Left colon (tissue), 2 donors: ENCODE measurements at regions not wholly inside any gene's neighbourhood (a gene's known extent, or its start where the extent isn't known, plus 50 kb on each side); places are given as distances from the start of the nearest gene placed in this dataset.

Experiments
- ATAC-seq: fragments of 200-7000 bp; cut with Tn5 transposase; one replicate; pipeline ENCODE4 v1.9.1; 2020; ENCODE audit warnings: mild to moderate bottlenecking, moderate library complexity
- DNase-seq, 2 donors: peaks; one replicate each; pipeline ENCODE4 v3.0.0-alpha.2; 2020
- intact Hi-C, 2 donors: fragments of 100-400 bp; cut with DNase I in 1 of 2; cut with micrococcal nuclease in 1 of 2; formaldehyde crosslinking; loops; one replicate each; pipeline versions ENCODE4 v1.11.2 to v1.14.0; 2022; cut with DNase I, micrococcal nuclease
- donor health status: DM: no; HTN: no; CAD: no.
- donor health status: DM: yes; HTN: yes; CAD: no.

DNA sequence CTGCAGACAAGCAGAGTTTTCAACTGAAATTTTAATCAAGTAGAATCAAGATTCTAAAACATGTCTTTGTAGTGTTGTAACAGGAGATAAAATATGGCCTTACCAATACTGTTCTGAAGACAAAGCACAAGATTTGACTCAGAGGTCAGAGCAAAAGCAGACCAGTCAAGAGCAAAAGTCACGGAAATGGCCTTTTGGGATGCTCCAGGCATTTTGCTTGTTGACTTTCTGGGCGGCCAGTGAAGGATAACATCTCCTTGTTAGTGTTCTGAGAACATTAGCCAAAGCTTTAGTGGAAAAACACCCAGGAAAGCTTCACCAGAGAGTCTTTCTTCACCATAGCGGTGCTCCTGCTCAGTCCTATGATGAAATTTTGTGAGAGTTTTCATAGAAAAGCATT lies 590.6 kb downstream of the ARL4A start:
- DNase-seq, result no peak
- ATAC-seq, result no peak
- intact Hi-C loops, result no loop called here

GRCh38 chr7:13279854-13280435 lies 592.5 kb downstream of the ARL4A start:
- DNase-seq (no peak), ATAC-seq (no peak)
- intact Hi-C loops, result loop anchor here in 1 of 2 donors (5.0 to 10.0 kb wide), 2 partner anchors 1175 to 1412 kb away; no protein-coding TSS in a partner anchor

- intact Hi-C loops, result loop anchor here in 1 of 2 donors (5.0 to 10.0 kb wide), 2 partner anchors 1172 to 1410 kb away; no protein-coding TSS in a partner anchor
- ATAC-seq, result no peak
- DNase-seq, result no peak
Measured at GRCh38 chr7:13282377-13282980, 595.0 kb downstream of the ARL4A start.

GRCh38 chr7:13286916-13287315 lies 599.5 kb downstream of the ARL4A start:
- ATAC-seq, result no peak
- intact Hi-C loops, result loop anchor here in 1 of 2 donors (10.0 kb wide), 1 partner anchor 1168 kb away; no protein-coding TSS in a partner anchor
- DNase-seq, result no peak

DNA sequence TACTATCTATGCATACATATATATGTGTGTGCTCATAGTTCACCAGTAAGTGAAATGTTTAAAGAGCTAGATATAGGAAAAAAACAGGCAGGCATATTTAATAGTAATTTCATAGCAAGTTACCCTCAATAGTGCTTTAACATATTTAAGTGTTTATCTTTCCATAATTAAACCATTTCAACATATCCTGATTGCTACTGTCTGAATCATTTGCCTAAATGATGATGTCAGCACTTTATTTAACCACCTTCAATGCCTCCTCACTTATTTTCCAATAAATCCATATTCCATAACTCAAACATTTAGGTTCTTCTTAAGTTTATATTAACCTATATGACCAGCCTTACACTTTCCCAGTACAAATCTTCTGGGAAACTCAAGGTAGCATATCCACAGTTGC lies 601.1 kb downstream of the ARL4A start:
- ATAC-seq, result no peak
- intact Hi-C loops, result loop anchor here in 1 of 2 donors (10.0 kb wide), 1 partner anchor 1166 kb away; no protein-coding TSS in a partner anchor

DNA sequence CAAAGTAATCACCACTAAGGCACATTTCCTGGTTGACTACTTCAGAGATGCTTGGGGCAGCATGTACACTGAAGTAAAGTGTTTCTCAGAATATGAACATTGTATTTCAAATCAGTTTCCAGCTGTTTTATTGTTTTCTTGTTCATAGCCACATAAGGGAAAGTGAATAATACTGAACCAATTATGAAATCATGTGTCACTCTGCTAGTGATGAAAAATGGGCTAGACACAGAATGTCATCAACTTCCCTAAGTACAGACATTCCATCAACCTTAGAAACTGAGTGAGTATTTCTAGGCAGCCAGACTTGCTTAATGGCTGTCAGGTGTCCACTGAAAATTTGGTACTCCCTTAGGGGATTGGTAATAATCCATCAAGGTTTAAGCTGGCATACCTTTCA lies 603.5 kb downstream of the ARL4A start:
- intact Hi-C loops, result no loop called here
- ATAC-seq, result no peak
- DNase-seq, result no peak

More for the DNA sequence above, 601.1 kb downstream of the ARL4A start:
- no peak for DNase-seq

DNA sequence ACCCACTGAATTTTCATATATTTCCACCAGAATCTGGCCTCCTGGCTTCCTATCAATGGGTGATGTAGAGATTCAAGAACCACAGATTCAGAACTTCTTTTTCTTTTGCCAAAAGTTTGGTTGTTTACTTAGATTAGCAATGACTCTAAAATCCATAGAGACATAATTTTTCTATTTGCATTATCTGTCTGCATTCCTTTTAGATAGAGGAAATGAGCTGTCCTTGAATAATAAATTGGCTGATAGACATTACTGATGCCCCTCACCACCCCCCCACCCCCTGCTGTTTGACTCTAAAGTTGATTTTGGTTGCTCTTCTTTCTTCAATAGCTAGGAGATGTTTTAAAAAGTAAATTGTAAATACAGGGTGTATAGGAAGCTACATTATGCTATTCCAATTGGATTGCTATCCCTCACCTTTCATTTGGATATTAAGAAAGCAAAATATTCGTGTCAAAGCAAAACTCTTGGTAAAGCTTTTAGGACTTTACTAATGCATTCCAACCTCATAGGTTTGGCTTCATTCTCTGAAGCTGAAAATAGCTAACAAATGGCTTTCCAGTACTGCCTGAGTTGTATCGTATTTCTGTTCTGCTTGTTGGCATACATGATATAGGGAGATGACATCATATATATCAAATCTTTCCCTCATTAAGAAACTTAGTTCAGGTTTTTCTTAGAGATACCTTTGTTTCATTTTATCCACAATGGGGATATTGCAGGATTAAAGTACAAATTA lies 606.0 kb downstream of the ARL4A start:
- ATAC-seq, result no peak
- no peak for DNase-seq
- intact Hi-C loops, result no loop called here

DNA sequence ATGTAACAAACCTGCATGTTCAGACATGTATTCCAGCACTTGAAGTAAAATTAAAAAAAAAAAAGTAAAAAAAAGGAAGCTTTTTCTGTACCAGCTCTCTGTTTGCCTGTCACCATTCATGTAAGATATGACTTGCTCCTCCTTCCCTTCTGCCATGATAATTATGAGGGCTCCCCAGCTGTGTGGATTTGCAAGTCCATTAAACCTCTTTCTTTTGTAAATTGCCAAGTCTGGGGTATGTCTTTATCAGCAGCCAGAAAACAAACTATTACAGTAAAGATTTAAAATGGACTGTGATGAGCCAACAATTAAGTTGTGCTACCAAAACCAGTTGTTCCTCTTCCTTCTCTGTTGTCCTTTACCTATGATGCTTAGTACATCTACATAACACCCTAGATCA lies 619.6 kb downstream of the ARL4A start:
- ATAC-seq (no peak), DNase-seq (no peak)
- intact Hi-C loops, result no loop called here

DNA sequence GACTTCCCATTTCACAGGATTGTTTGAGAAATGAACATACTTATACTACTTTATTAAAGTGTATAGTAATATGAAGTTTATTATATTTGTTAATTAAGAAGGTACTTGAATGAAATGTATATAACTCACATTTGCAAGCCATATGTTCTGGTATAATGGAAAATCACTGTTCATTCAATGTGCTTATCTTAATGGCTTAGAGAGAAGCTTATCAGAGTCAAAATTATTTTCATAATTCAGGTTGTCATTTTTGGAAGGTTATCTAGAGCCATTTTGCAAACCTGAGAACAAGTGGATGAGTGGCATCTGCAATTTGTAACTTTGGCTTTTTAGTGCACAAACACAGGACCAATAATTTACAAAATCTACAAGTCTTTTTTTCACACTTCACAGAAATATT lies 621.0 kb downstream of the ARL4A start:
- intact Hi-C loops, result no loop called here
- no peak for ATAC-seq

GRCh38 chr7:13309535-13309934 lies 622.1 kb downstream of the ARL4A start:
- intact Hi-C loops, result no loop called here
- ATAC-seq, result no peak
- DNase-seq, result no peak

More for the DNA sequence above, 621.0 kb downstream of the ARL4A start:
- DNase-seq, result no peak

DNA sequence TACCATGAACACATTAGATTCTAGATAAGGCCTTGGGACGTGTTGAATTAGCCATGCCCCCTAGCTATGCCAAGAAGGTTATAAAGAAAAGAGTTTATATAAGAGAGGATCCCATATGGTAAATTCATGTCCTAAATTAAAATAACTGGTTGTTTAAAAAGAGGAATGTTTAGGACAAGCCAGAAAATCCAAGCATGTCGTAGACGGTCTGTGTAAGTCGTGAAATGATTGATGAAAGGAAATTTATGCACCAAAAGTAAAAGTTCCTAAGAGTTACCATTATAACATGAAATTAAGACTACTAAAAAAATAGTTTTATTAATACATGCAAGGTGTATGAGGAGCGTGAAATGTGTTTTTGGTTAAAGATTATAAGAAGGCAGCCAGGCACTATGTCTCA lies 624.9 kb downstream of the ARL4A start:
- DNase-seq (no peak), ATAC-seq (no peak)
- intact Hi-C loops, result no loop called here

- DNase-seq, result no peak
- ATAC-seq, result no peak
- intact Hi-C loops, result no loop called here
Measured at GRCh38 chr7:13320333-13320732, 632.9 kb downstream of the ARL4A start.

DNA sequence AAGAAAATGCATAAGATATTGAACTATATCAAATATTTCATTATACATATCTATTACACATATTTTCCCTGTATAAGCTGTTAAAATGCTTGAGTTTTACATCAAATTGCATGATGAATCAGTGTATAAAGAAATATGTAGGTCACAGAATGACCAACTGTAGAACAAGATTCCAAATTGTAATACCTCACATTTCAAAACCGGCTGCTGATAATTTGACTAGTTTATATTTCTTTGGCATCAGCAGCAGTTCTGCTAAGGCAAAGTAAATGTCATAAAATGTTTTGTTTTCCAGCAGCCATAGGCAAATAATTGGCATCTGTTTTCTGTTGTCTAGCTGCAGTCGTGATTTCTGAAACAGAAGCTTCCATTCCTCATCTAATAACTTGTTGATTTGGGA lies 633.9 kb downstream of the ARL4A start:
- intact Hi-C loops, result no loop called here
- DNase-seq (no peak), ATAC-seq (no peak)

DNA sequence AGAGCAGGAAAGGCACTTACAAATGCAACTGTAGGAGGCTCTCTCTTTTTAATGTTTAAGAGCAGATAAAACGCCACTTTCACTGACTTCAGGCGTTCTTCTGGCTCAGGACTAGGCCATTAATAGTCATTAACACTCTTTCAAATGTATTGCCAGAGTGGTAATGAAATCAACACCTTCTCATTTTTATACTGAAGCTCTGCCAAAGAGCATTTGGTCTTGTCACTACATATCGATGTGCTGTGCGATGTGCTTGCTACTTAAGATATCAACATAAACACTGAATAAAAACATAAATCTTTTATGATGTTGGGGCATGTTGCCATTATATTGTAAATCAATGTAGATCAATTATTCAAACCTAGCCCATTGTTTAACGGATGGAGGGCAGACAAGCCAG lies 634.7 kb downstream of the ARL4A start:
- ATAC-seq, result no peak

GRCh38 chr7:13327669-13328068 lies 640.2 kb downstream of the ARL4A start:
- no peak for ATAC-seq
- intact Hi-C loops, result no loop called here
- no peak for DNase-seq

More for the DNA sequence above, 634.7 kb downstream of the ARL4A start:
- intact Hi-C loops, result no loop called here
- no peak for DNase-seq

GRCh38 chr7:13333371-13333770 lies 645.9 kb downstream of the ARL4A start:
- ATAC-seq (no peak), DNase-seq (no peak)
- intact Hi-C loops, result no loop called here

DNA sequence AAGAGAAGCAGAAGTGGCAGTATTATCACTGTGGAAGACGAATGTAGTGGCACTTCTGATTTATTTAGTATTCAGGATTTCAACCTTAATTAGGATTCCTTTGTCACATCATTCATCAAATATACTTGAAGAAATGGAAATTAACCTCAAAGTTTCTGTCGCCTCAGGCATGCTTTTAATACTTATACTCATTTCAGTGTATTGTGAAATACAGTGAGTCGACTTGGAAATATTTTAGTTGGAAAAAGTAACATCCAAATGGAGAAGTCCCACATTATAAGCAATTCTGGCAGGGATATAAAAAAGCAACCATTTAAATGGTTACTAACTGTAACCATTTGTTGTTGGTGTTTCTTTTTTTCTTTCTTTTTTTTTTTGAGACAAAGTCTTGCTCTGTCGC lies 648.8 kb downstream of the ARL4A start:
- ATAC-seq (no peak), DNase-seq (no peak)
- intact Hi-C loops, result no loop called here

GRCh38 chr7:13352677-13353076 lies 636.8 kb downstream of the ETV1 start:
- intact Hi-C loops, result no loop called here
- DNase-seq (no peak), ATAC-seq (no peak)

DNA sequence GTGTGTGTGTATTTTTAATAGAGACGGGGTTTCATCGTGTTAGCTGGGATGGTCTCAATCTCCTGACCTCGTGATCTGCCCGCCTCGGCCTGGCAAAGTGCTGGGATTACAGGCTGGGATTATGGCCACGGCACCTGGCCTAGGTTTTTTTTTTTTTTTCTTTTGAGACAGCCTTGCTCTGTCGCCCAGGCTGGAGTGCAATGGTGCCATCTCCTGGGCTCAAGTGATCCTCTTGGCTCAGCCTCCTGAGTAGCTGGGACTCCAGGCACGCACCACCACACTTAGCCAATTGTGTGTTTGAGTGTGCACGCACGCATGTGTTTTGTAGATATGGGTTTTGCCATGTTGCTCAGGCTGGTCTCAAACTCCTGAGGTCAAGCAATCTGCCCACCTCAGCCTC lies 629.8 kb downstream of the ETV1 start:
- ATAC-seq (no peak), DNase-seq (no peak)
- intact Hi-C loops, result no loop called here

DNA sequence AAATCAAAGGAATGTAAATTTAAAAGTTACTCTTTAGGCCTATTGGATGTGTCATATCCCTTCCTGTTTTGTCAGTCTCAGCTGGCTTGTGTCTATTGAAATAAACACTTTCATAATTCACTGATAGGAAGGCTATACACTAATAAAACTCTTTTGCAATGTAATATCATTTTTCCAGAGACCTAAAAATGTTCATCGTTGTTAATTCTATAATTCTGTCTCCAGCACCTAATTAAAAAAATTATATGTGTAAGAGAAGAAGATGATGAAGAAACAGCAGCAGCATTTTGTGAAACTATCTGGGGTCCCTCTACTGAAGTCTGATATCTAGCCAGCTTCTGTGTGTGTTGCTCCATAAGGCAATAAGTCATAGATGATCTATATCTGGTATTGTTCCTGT lies 602.7 kb downstream of the ETV1 start:
- ATAC-seq (no peak), DNase-seq (no peak)
- intact Hi-C loops, result no loop called here
